ENCODE measurements at regions not wholly inside any gene's neighbourhood (a gene's known extent, or its start where the extent isn't known, plus 50 kb on each side); places are given as distances from the start of the nearest gene placed in this dataset.

DNA sequence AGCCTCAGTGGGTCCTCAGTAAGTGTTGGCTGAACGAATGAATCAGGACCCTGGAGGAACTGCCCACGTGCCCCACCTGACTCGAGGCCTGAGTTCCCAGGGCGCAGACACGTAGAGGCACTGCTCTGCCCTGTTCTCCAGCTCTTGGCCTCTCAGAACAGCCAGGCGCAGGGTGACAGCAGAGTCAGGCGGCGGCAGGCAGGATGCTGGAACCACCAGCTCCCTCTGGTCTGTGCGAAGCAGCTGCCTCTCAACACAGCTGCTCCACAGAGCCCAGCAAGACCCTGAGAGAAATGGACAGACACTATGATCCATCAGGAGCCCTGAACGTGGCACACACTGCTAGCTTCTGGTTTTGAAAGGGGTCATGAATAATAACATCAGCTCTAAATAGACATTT lies 53.1 kb upstream of the BCO1 start:
- H3K9me3 ChIP-seq (ENCODE audit: low read depth, low read length) = no peaks in the 10 kb centered on the region
- H3K4me1 ChIP-seq (ENCODE audit: insufficient read depth, low read length) = peaks cover 20% of the 10 kb centered on the region
- H2AFZ ChIP-seq (ENCODE audit: low read length) = no peak overlapping the region
- no peaks in the 10 kb centered on the region for H3K79me2 ChIP-seq (ENCODE audit: insufficient read depth, low read length)
- no peak overlapping the region for H3K4me2 ChIP-seq (ENCODE audit: insufficient read depth, low read length)
- TF ChIP-seq, protein P1, sequence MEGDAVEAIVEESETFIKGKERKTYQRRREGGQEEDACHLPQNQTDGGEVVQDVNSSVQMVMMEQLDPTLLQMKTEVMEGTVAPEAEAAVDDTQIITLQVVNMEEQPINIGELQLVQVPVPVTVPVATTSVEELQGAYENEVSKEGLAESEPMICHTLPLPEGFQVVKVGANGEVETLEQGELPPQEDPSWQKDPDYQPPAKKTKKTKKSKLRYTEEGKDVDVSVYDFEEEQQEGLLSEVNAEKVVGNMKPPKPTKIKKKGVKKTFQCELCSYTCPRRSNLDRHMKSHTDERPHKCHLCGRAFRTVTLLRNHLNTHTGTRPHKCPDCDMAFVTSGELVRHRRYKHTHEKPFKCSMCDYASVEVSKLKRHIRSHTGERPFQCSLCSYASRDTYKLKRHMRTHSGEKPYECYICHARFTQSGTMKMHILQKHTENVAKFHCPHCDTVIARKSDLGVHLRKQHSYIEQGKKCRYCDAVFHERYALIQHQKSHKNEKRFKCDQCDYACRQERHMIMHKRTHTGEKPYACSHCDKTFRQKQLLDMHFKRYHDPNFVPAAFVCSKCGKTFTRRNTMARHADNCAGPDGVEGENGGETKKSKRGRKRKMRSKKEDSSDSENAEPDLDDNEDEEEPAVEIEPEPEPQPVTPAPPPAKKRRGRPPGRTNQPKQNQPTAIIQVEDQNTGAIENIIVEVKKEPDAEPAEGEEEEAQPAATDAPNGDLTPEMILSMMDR (IDR thresholded peaks at IDR 0.05; ENCODE audit: extremely low read depth, low read depth, low read length) = no peak
- no peaks in the 10 kb centered on the region for H3K36me3 ChIP-seq (ENCODE audit: insufficient read depth, low read length)
- no peak overlapping the region for H3K4me3 ChIP-seq (ENCODE audit: insufficient read depth, low read length)
- no peak for DNase-seq (ENCODE audit: insufficient read length, low spot score, missing footprints)
- no peaks in the 10 kb centered on the region for H3K27me3 ChIP-seq (ENCODE audit: insufficient read depth, low read length)
- H3K27ac ChIP-seq (ENCODE audit: low read depth, low read length) = no peak overlapping the region
- no peaks in the 10 kb centered on the region for H4K20me1 ChIP-seq (ENCODE audit: insufficient read depth, low read length)

DNA sequence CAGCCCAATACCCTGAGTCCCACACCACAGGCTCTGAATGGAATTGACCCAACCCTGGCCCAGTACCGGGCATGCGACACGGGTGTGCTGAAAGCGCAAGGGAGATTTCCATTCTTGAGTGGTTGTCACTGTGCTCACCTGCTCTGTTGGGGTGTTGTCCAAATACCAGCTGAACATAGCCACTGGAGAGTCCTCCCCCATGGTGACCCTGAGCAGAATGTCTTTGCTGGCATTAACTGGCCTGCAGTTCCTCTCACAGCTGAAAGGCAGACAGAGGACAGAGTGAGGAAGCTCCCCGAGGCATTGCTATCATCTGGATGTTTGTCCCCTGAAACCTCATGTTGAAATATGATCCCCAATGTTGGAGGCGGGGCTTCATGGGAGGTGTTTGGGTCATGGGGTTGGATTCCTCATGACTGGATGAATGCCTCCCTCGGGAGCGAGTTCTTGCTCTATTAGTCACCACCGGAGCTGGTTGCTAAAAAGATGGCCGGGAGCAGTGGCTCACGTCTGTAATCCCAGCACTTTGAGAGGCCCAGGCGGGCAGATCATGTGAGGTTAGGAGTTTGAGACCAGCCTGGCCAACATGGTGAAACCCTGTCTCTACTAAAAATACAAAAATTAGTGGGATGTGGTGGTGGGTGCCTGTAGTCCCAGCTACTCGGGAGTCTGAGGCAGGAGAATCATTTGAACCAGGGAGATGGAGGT lies 57.3 kb upstream of the BCO1 start:
- Histone ChIP-seq H4K20me1 (ENCODE audit: insufficient read depth, low read length) (no peaks in the 10 kb centered on the region), H3K79me2 (ENCODE audit: insufficient read depth, low read length) (no peaks in the 10 kb centered on the region), H3K27ac (ENCODE audit: low read depth, low read length) (peak overlapping the region; percentile 41), H3K27me3 (ENCODE audit: insufficient read depth, low read length) (no peaks in the 10 kb centered on the region), H3K36me3 (ENCODE audit: insufficient read depth, low read length) (no peaks in the 10 kb centered on the region), H3K9me3 (ENCODE audit: low read depth, low read length) (no peaks in the 10 kb centered on the region), H2AFZ (ENCODE audit: low read length) (peak overlapping the region; percentile 68), H3K4me3 (ENCODE audit: insufficient read depth, low read length) (peak overlapping the region; percentile 22), H3K4me1 (ENCODE audit: insufficient read depth, low read length) (peaks cover 10% of the 10 kb centered on the region), H3K4me2 (ENCODE audit: insufficient read depth, low read length) (peak overlapping the region; percentile 68)
- TF ChIP-seq, protein P1 (IDR thresholded peaks at IDR 0.05; ENCODE audit: extremely low read depth, low read depth, low read length) = no peak
- peak; percentile 96 for DNase-seq (ENCODE audit: insufficient read length, low spot score, missing footprints)

DNA sequence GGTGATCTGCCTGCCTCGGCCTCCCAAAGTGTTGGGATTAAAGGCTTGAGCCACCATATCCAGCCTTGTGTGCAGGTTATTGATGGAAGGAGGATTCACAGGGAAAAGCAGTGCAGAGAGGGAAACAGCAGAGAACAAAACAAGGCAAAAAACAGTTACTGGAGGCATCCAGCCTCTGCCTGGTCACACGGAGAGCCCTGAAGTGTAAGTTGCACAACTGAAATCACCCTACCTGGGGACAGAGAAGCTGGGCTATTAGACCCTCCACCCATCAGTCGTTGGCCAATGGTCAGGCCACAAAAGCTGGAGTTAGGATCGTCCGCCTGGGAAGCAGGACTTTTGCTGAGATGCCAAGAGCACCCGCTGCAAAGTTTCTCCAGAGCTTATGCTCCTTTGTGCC lies 57.9 kb upstream of the BCO1 start:
- Histone ChIP-seq H3K36me3 (ENCODE audit: insufficient read depth, low read length) (no peaks in the 10 kb centered on the region), H3K27me3 (ENCODE audit: insufficient read depth, low read length) (no peaks in the 10 kb centered on the region), H3K4me2 (ENCODE audit: insufficient read depth, low read length) (peak overlapping the region; percentile 68), H3K4me1 (ENCODE audit: insufficient read depth, low read length) (peaks cover 12% of the 10 kb centered on the region), H3K4me3 (ENCODE audit: insufficient read depth, low read length) (no peak overlapping the region), H3K27ac (ENCODE audit: low read depth, low read length) (peak overlapping the region; percentile 41), H3K79me2 (ENCODE audit: insufficient read depth, low read length) (no peaks in the 10 kb centered on the region), H2AFZ (ENCODE audit: low read length) (peak overlapping the region; percentile 68), H4K20me1 (ENCODE audit: insufficient read depth, low read length) (no peaks in the 10 kb centered on the region), H3K9me3 (ENCODE audit: low read depth, low read length) (no peaks in the 10 kb centered on the region)
- TF ChIP-seq, protein P1 (IDR thresholded peaks at IDR 0.05; ENCODE audit: extremely low read depth, low read depth, low read length) = no peak
- peak; percentile 85 for DNase-seq (ENCODE audit: insufficient read length, low spot score, missing footprints)

DNA sequence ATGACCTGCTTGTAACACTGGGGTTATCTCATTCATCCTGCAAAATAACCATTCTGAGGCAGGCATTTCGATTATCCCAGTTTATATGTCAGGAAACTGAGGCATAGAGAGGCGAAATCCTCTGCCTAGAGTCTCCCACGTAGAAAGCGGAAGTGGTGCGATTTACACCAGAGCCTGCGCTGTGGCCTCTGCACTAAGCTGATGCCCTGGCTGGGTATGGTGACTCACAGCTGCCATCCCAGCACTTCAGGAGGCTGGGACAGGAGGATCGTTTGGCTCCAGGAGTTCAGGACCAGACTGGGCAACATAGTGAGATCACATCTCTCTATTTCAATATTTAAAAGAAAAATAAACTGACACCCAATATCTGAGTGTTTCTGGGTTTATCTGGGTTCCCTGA lies 59.3 kb upstream of the BCO1 start:
- no peak overlapping the region for H3K4me2 ChIP-seq (ENCODE audit: insufficient read depth, low read length)
- H3K27ac ChIP-seq (ENCODE audit: low read depth, low read length) = no peak overlapping the region
- no peak overlapping the region for H3K4me3 ChIP-seq (ENCODE audit: insufficient read depth, low read length)
- no peaks in the 10 kb centered on the region for H3K79me2 ChIP-seq (ENCODE audit: insufficient read depth, low read length)
- TF ChIP-seq, protein P1 (IDR thresholded peaks at IDR 0.05; ENCODE audit: extremely low read depth, low read depth, low read length) = no peak
- peaks cover 22% of the 10 kb centered on the region for H3K4me1 ChIP-seq (ENCODE audit: insufficient read depth, low read length)
- no peaks in the 10 kb centered on the region for H3K36me3 ChIP-seq (ENCODE audit: insufficient read depth, low read length)
- no peak overlapping the region for H2AFZ ChIP-seq (ENCODE audit: low read length)
- no peak for DNase-seq (ENCODE audit: insufficient read length, low spot score, missing footprints)
- no peaks in the 10 kb centered on the region for H3K9me3 ChIP-seq (ENCODE audit: low read depth, low read length)
- no peaks in the 10 kb centered on the region for H3K27me3 ChIP-seq (ENCODE audit: insufficient read depth, low read length)
- H4K20me1 ChIP-seq (ENCODE audit: insufficient read depth, low read length) = no peaks in the 10 kb centered on the region
